HEK293 (cell line): ENCODE measurements at regions not wholly inside any gene's neighbourhood (a gene's known extent, or its start where the extent isn't known, plus 50 kb on each side); places are given as distances from the start of the nearest gene placed in this dataset.

Source experiments
- CTCF ChIA-PET: fragments of 350-600 bp; formaldehyde crosslinking; extraction: SDS; loops from one replicate; lab custom pipeline; 2021; ENCODE audit warnings: antibody characterized with exemption; lab: Yijun Ruan, JAX
- POLR2A ChIA-PET: fragments of 300-600 bp; formaldehyde crosslinking; extraction: SDS; loops from one replicate; lab custom pipeline; 2020; ENCODE audit warnings: antibody characterized with exemption, inconsistent platforms; lab: Yijun Ruan, JAX
- H3K27ac ChIP-seq: fragments of 200-500 bp; sonication (Bioruptor generic); 2 replicates; pipeline ENCODE4 v1.5.1; 2014; ENCODE audit warnings: low read depth, low read length, control low read depth, inconsistent platforms; ENCODE audit errors: extremely low read depth
- H3K36me3 ChIP-seq, 2 experiments: fragments of 200-500 bp in 1 of 2; sonication (Bioruptor generic) in 1 of 2; 1 replicate in 1 of 2; 2 replicates in 1 of 2; pipeline ENCODE4 v1.5.1; 2014 to 2017; ENCODE audit warnings: inconsistent platforms in 2 of 2, low read length in 2 of 2; ENCODE audit not compliant: control insufficient read depth in 2 of 2, insufficient read depth in 1 of 2
- H3K4me1 ChIP-seq: fragments of 200-500 bp; sonication (Bioruptor generic); 2 replicates; pipeline ENCODE4 v1.5.1; 2014; ENCODE audit warnings: mild to moderate bottlenecking, low read length, inconsistent platforms; ENCODE audit not compliant: control insufficient read depth, insufficient read depth
- H3K4me3 ChIP-seq: 2 replicates; pipeline ENCODE4 v1.5.1; 2011; ENCODE audit warnings: low read depth, mild to moderate bottlenecking, control low read depth, low read length, moderate library complexity
- H3K9me3 ChIP-seq: fragments of 200-500 bp; sonication (Bioruptor generic); 2 replicates; pipeline ENCODE4 v1.5.1; 2014; ENCODE audit warnings: low read depth, low read length, inconsistent platforms; ENCODE audit not compliant: control insufficient read depth, insufficient read depth
- GLI4 ChIP-seq: fragments of 450-650 bp; formaldehyde crosslinking; IDR thresholded peaks from 2 replicates; pipeline ENCODE4 v1.5.1; 2016; ENCODE audit warnings: missing biosample characterization, missing genetic modification characterization
- SCRT2 ChIP-seq: fragments of 450-650 bp; formaldehyde crosslinking; IDR thresholded peaks from 2 replicates; pipeline ENCODE4 v1.5.1; 2016; ENCODE audit warnings: missing biosample characterization, missing genetic modification characterization
- SP7 ChIP-seq: fragments of 450-650 bp; formaldehyde crosslinking; IDR thresholded peaks from 2 replicates; pipeline ENCODE4 v1.5.1; 2016; ENCODE audit warnings: missing biosample characterization, missing genetic modification characterization
- ZBTB17 ChIP-seq: fragments of 450-650 bp; formaldehyde crosslinking; IDR thresholded peaks from 2 replicates; pipeline ENCODE4 v1.5.1; 2016; ENCODE audit warnings: missing biosample characterization, missing genetic modification characterization
- ZFP3 ChIP-seq: fragments of 450-650 bp; formaldehyde crosslinking; IDR thresholded peaks from 2 replicates; pipeline ENCODE4 v1.5.1; 2016; ENCODE audit warnings: low read depth, missing biosample characterization, missing genetic modification characterization
- ZNF114 ChIP-seq: fragments of 450-650 bp; formaldehyde crosslinking; IDR thresholded peaks from 2 replicates; pipeline ENCODE4 v1.5.0; 2017; ENCODE audit warnings: missing biosample characterization, missing genetic modification characterization
- ZNF132 ChIP-seq: fragments of 450-650 bp; formaldehyde crosslinking; IDR thresholded peaks from 2 replicates; pipeline ENCODE4 v1.5.1; 2017; ENCODE audit warnings: missing biosample characterization, missing genetic modification characterization, borderline replicate concordance
- ZNF214 ChIP-seq: fragments of 450-650 bp; formaldehyde crosslinking; IDR thresholded peaks from 2 replicates; pipeline ENCODE4 v1.5.1; 2017; ENCODE audit warnings: missing biosample characterization, mild to moderate bottlenecking, missing genetic modification characterization, borderline replicate concordance
- ZNF221 ChIP-seq: fragments of 450-650 bp; formaldehyde crosslinking; IDR thresholded peaks from 2 replicates; pipeline ENCODE4 v1.5.1; 2017; ENCODE audit warnings: missing biosample characterization, missing genetic modification characterization, borderline replicate concordance
- ZNF223 ChIP-seq: fragments of 450-650 bp; formaldehyde crosslinking; IDR thresholded peaks from 2 replicates; pipeline ENCODE4 v1.5.1; 2016; ENCODE audit warnings: missing biosample characterization, missing genetic modification characterization
- ZNF350 ChIP-seq: fragments of 450-650 bp; formaldehyde crosslinking; IDR thresholded peaks from 2 replicates; pipeline ENCODE4 v1.5.0; 2017; ENCODE audit warnings: missing biosample characterization, mild to moderate bottlenecking, missing genetic modification characterization
- ZNF354C ChIP-seq: fragments of 450-650 bp; formaldehyde crosslinking; IDR thresholded peaks from 2 replicates; pipeline ENCODE4 v1.5.1; 2016; ENCODE audit warnings: missing biosample characterization, missing genetic modification characterization, low read depth, borderline replicate concordance
- ZNF391 ChIP-seq: fragments of 450-650 bp; formaldehyde crosslinking; IDR thresholded peaks from 2 replicates; pipeline ENCODE4 v1.5.1; 2016; ENCODE audit warnings: low read depth, missing biosample characterization, missing genetic modification characterization, borderline replicate concordance
- ZNF560 ChIP-seq: fragments of 450-650 bp; formaldehyde crosslinking; IDR thresholded peaks from 2 replicates; pipeline ENCODE4 v1.5.1; 2017; ENCODE audit warnings: missing biosample characterization, missing genetic modification characterization, borderline replicate concordance
- ZNF621 ChIP-seq: fragments of 450-650 bp; formaldehyde crosslinking; IDR thresholded peaks from 2 replicates; pipeline ENCODE4 v1.5.1; 2017; ENCODE audit warnings: missing biosample characterization, missing genetic modification characterization
- ZNF624 ChIP-seq: fragments of 450-650 bp; formaldehyde crosslinking; IDR thresholded peaks from 2 replicates; pipeline ENCODE4 v1.5.1; 2017; ENCODE audit warnings: missing biosample characterization, missing genetic modification characterization
- ZNF660 ChIP-seq: fragments of 450-650 bp; IDR thresholded peaks from 2 replicates; pipeline ENCODE4 v1.5.1; 2018; ENCODE audit warnings: missing biosample characterization, mild to moderate bottlenecking, missing genetic modification characterization
- ZNF776 ChIP-seq: fragments of 450-650 bp; formaldehyde crosslinking; IDR thresholded peaks from 2 replicates; pipeline ENCODE4 v1.5.0; 2017; ENCODE audit warnings: missing biosample characterization, missing genetic modification characterization, borderline replicate concordance
- ZNF785 ChIP-seq: fragments of 450-650 bp; formaldehyde crosslinking; IDR thresholded peaks from 2 replicates; pipeline ENCODE4 v1.5.1; 2016; ENCODE audit warnings: missing biosample characterization, missing genetic modification characterization
- ZNF792 ChIP-seq: fragments of 450-650 bp; formaldehyde crosslinking; IDR thresholded peaks from 2 replicates; pipeline ENCODE4 v1.5.1; 2016; ENCODE audit warnings: missing biosample characterization, missing genetic modification characterization
- ZSCAN16 ChIP-seq: fragments of 450-650 bp; formaldehyde crosslinking; IDR thresholded peaks from 2 replicates; pipeline ENCODE4 v1.5.1; 2016; ENCODE audit warnings: missing biosample characterization, missing genetic modification characterization
- TF ChIP-seq, protein P1 (sequence below): fragments of 450-650 bp; formaldehyde crosslinking; IDR thresholded peaks from 2 replicates; pipeline ENCODE4 v1.5.1; 2016; ENCODE audit warnings: missing biosample characterization, missing genetic modification characterization, borderline replicate concordance
- TF ChIP-seq, protein P2 (sequence below): fragments of 450-650 bp; formaldehyde crosslinking; IDR thresholded peaks from 2 replicates; pipeline ENCODE4 v1.5.1; 2016; ENCODE audit warnings: missing biosample characterization, missing genetic modification characterization, borderline replicate concordance
- TF ChIP-seq, protein P3 (sequence below): fragments of 450-650 bp; formaldehyde crosslinking; IDR thresholded peaks from 2 replicates; pipeline ENCODE4 v1.5.1; 2016; ENCODE audit warnings: missing biosample characterization, missing genetic modification characterization
- TF ChIP-seq, protein P4 (sequence below): fragments of 450-650 bp; formaldehyde crosslinking; IDR thresholded peaks from 2 replicates; pipeline ENCODE4 v1.5.1; 2016; ENCODE audit warnings: missing biosample characterization, missing genetic modification characterization
- TF ChIP-seq, protein P5 (sequence below): fragments of 450-650 bp; formaldehyde crosslinking; IDR thresholded peaks from 2 replicates; pipeline ENCODE4 v1.5.1; 2016; ENCODE audit warnings: missing biosample characterization, missing genetic modification characterization

DNA sequence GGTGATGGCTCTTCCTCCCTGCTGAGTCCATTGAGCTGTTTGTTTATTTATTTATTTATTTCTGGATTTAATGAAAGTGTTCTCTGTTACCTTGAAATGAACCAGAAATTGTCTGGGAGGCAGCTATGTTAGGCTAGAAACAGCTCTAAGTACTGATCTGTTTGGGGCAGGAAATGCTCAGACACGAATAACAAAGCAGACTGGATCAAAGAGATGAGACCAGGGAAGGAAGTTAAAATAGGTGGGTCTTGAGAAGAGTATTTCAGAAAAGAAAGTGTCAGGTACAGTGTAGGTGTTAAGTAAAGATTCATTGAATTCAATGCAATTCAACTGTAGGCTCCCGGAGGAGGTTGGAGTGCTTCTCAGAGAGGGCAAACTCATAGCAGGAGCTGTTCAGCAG lies 173.3 kb downstream of the IL20RB start (continued):
- TF ChIP-seq, protein P1, sequence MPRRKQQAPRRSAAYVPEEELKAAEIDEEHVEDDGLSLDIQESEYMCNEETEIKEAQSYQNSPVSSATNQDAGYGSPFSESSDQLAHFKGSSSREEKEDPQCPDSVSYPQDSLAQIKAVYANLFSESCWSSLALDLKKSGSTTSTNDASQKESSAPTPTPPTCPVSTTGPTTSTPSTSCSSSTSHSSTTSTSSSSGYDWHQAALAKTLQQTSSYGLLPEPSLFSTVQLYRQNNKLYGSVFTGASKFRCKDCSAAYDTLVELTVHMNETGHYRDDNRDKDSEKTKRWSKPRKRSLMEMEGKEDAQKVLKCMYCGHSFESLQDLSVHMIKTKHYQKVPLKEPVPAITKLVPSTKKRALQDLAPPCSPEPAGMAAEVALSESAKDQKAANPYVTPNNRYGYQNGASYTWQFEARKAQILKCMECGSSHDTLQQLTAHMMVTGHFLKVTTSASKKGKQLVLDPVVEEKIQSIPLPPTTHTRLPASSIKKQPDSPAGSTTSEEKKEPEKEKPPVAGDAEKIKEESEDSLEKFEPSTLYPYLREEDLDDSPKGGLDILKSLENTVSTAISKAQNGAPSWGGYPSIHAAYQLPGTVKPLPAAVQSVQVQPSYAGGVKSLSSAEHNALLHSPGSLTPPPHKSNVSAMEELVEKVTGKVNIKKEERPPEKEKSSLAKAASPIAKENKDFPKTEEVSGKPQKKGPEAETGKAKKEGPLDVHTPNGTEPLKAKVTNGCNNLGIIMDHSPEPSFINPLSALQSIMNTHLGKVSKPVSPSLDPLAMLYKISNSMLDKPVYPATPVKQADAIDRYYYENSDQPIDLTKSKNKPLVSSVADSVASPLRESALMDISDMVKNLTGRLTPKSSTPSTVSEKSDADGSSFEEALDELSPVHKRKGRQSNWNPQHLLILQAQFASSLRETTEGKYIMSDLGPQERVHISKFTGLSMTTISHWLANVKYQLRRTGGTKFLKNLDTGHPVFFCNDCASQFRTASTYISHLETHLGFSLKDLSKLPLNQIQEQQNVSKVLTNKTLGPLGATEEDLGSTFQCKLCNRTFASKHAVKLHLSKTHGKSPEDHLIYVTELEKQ (tag by site-specific recombination), result no peak
- TF ChIP-seq ZNF221 (tag by site-specific recombination) (no peak), ZFP3 (tag by site-specific recombination) (no peak), ZNF621 (tag by site-specific recombination) (no peak), ZNF223 (tag by site-specific recombination) (no peak), ZNF776 (tag by site-specific recombination) (no peak), SP7 (tag by site-specific recombination) (no peak), ZNF660 (tag by site-specific recombination) (no peak)
- TF ChIP-seq, protein P2, sequence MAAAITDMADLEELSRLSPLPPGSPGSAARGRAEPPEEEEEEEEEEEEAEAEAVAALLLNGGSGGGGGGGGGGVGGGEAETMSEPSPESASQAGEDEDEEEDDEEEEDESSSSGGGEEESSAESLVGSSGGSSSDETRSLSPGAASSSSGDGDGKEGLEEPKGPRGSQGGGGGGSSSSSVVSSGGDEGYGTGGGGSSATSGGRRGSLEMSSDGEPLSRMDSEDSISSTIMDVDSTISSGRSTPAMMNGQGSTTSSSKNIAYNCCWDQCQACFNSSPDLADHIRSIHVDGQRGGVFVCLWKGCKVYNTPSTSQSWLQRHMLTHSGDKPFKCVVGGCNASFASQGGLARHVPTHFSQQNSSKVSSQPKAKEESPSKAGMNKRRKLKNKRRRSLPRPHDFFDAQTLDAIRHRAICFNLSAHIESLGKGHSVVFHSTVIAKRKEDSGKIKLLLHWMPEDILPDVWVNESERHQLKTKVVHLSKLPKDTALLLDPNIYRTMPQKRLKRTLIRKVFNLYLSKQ, result no peak
- TF ChIP-seq, protein P3, sequence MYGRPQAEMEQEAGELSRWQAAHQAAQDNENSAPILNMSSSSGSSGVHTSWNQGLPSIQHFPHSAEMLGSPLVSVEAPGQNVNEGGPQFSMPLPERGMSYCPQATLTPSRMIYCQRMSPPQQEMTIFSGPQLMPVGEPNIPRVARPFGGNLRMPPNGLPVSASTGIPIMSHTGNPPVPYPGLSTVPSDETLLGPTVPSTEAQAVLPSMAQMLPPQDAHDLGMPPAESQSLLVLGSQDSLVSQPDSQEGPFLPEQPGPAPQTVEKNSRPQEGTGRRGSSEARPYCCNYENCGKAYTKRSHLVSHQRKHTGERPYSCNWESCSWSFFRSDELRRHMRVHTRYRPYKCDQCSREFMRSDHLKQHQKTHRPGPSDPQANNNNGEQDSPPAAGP (tag by site-specific recombination), result no peak
- TF ChIP-seq, all 188 proteins: peak for 0

DNA sequence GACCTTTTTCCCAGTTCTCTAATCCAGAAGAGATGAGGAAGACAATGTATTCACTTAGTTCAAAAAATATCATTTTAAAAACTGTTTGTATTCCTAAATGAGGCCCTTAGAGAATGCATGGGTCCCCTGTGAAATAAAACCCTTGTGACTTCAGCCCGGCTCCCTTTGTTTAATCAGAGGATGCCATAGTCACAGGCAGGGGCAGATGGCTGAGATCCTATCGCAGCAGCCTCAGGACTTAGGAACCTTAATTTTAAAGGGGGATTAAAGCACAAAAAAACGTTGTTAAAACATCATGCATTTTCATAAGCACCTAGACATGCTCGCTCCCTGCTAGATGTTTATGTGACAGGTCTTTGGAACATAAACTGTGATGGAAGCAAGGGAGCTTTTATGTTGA lies 176.6 kb downstream of the IL20RB start:
- ChIA-PET POLR2A (no interaction called here), CTCF (no interaction called here)
- H3K4me1 ChIP-seq, result no peaks in the 10 kb centered on the region
- H3K9me3 ChIP-seq, result no peaks in the 10 kb centered on the region
- no peaks in the 10 kb centered on the region for H3K36me3 ChIP-seq
- no peak overlapping the region for H3K27ac ChIP-seq
- no peak overlapping the region for H3K4me3 ChIP-seq
- no peak for TF ChIP-seq ZNF624 (tag by site-specific recombination)
- TF ChIP-seq ZNF792 (tag by site-specific recombination), result no peak
- TF ChIP-seq, protein P4, sequence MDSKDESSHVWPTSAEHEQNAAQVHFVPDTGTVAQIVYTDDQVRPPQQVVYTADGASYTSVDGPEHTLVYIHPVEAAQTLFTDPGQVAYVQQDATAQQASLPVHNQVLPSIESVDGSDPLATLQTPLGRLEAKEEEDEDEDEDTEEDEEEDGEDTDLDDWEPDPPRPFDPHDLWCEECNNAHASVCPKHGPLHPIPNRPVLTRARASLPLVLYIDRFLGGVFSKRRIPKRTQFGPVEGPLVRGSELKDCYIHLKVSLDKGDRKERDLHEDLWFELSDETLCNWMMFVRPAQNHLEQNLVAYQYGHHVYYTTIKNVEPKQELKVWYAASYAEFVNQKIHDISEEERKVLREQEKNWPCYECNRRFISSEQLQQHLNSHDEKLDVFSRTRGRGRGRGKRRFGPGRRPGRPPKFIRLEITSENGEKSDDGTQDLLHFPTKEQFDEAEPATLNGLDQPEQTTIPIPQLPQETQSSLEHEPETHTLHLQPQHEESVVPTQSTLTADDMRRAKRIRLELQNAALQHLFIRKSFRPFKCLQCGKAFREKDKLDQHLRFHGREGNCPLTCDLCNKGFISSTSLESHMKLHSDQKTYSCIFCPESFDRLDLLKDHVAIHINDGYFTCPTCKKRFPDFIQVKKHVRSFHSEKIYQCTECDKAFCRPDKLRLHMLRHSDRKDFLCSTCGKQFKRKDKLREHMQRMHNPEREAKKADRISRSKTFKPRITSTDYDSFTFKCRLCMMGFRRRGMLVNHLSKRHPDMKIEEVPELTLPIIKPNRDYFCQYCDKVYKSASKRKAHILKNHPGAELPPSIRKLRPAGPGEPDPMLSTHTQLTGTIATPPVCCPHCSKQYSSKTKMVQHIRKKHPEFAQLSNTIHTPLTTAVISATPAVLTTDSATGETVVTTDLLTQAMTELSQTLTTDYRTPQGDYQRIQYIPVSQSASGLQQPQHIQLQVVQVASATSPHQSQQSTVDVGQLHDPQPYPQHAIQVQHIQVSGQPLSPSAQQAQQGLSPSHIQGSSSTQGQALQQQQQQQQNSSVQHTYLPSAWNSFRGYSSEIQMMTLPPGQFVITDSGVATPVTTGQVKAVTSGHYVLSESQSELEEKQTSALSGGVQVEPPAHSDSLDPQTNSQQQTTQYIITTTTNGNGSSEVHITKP (tag by site-specific recombination), result no peak
- TF ChIP-seq, protein P5, sequence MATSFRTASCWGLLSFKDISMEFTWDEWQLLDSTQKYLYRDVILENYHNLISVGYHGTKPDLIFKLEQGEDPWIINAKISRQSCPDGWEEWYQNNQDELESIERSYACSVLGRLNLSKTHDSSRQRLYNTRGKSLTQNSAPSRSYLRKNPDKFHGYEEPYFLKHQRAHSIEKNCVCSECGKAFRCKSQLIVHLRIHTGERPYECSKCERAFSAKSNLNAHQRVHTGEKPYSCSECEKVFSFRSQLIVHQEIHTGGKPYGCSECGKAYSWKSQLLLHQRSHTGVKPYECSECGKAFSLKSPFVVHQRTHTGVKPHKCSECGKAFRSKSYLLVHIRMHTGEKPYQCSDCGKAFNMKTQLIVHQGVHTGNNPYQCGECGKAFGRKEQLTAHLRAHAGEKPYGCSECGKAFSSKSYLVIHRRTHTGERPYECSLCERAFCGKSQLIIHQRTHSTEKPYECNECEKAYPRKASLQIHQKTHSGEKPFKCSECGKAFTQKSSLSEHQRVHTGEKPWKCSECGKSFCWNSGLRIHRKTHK (tag by site-specific recombination), result no peak
- TF ChIP-seq SCRT2, result no peak
- TF ChIP-seq ZNF391 (tag by site-specific recombination), result no peak
- no peak for TF ChIP-seq ZNF132 (tag by site-specific recombination)
- TF ChIP-seq ZNF114 (tag by site-specific recombination), result no peak
- TF ChIP-seq ZNF354C (tag by site-specific recombination), result no peak
- no peak for TF ChIP-seq ZBTB17 (tag by site-specific recombination)
- TF ChIP-seq GLI4 (tag by site-specific recombination), result no peak
- no peak for TF ChIP-seq ZNF214 (tag by site-specific recombination)
- TF ChIP-seq ZSCAN16 (tag by site-specific recombination), result no peak
- TF ChIP-seq ZNF560 (tag by site-specific recombination), result no peak
- TF ChIP-seq ZNF785, result no peak
- TF ChIP-seq ZNF350, result no peak
